Dedifferentiated amniotic fluid mesenchymal stem cell (primary cell): ENCODE measurements at regions not wholly inside any gene's neighbourhood (a gene's known extent, or its start where the extent isn't known, plus 50 kb on each side); places are given as distances from the start of the nearest gene placed in this dataset.
"Not testable (repeated sequence)": the region's sequence is repeated elsewhere in the genome, so short reads cannot be mapped to it uniquely, and the experiment has no call there.

Source experiments
- DNase-seq: peaks from one replicate; pipeline ENCODE4 v3.0.0-alpha.2; 2016; ENCODE audit errors: extremely low spot score

DNA sequence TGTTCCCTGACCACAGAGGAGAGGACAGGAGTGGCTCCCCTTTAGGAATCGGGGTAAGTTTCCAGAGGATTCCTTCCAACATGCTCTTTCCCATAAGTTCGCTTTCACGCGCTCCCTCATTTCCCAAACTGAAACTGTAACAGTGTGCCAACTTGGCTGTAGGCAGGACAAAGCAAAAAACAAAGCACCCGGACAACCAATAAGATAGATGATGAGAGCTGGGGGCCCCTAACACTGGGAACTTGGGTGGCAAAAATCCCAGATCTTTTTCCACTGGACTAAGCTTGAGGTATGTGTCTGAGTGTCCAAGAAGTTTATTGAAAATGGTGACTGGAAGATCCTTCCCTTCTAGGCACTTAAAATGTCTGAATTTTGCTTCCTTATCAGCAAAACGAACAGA lies 258.7 kb upstream of the IL12B start:
- DNase-seq: no peak

- DNase-seq: no peak
These were observed 263.3 kb upstream of the IL12B start for GRCh38 chr5:159593518-159594073.

GRCh38 chr5:159595561-159595960 lies 265.3 kb upstream of the IL12B start:
- DNase-seq: not testable (repeated sequence)

- DNase-seq: no peak
These were observed 270.9 kb upstream of the IL12B start for GRCh38 chr5:159601216-159601615.

- DNase-seq: no peak
These were observed 272.1 kb upstream of the IL12B start for GRCh38 chr5:159602434-159602833.

DNA sequence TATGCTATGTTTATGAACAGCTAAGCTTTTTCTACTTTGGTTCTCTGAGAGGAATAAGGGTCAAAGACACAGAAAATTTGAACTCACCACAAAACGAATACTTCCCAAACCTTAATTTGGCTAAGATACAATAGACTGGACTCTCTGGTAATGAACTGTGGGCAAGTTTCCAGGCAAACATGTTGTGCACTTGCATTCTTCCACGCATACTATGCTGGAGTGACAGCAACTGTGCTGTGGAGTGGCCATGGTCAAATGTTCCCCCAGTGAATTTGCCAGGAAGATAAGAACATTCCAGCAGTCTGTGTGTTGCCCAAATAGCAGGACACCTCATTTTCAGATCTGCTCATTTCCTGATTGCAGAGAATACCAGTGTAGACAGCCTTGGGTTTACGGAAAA lies 275.3 kb upstream of the IL12B start:
- DNase-seq: peak; percentile 30

GRCh38 chr5:159609359-159609758 lies 279.1 kb upstream of the IL12B start:
- DNase-seq: no peak

- no peak for DNase-seq
These were observed 280.8 kb upstream of the IL12B start for GRCh38 chr5:159610966-159611579.

GRCh38 chr5:159616952-159617351 lies 286.7 kb upstream of the IL12B start:
- peak; percentile 16 for DNase-seq

DNA sequence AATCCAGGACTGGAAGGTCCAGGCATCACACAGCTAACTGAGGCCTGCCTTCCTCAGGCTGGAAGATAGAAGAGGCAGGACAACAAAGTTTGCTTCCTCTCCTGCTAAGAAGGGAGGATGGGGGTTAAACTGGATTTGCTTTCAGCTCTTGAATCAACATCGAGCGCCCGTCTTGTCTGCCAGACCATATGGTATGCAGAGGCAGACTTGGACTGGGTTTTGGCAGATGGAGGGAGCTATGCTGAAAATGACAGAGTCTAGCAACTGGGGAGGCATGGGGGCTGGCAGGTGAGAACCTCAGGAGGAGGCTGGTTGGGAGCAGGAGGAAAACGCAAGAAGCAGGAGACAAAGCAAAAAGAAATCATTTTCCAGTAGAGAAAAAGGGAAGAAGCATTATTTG lies 289.5 kb upstream of the IL12B start:
- DNase-seq: no peak

GRCh38 chr5:159620853-159621540 lies 290.7 kb upstream of the IL12B start:
- DNase-seq: no peak

- DNase-seq: no peak
These were observed 287.6 kb upstream of the ADRA1B start for GRCh38 chr5:159628703-159629102.

DNA sequence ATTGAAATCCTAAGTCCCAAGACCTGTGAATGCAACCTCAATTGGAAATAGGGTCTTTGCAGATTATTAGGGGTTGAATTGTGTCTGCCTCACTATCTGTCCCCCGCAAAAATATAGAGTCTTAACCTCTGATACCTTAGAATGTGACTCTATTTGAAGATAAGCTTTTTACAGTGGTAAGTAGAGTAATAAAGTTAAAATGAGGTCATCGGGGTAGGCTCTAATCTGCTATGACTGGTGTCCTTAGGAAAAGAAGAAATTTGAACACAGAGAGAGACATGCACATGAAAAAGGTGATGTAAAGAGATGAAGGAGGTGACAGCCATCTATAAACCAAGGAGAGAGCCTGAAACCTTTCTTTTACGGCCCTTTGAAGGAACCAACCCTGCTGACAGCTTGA lies 287.1 kb upstream of the ADRA1B start:
- DNase-seq: no peak

- DNase-seq: no peak
These were observed 285.7 kb upstream of the ADRA1B start for GRCh38 chr5:159630545-159630944.

GRCh38 chr5:159631001-159631400 lies 285.3 kb upstream of the ADRA1B start:
- no peak for DNase-seq

DNA sequence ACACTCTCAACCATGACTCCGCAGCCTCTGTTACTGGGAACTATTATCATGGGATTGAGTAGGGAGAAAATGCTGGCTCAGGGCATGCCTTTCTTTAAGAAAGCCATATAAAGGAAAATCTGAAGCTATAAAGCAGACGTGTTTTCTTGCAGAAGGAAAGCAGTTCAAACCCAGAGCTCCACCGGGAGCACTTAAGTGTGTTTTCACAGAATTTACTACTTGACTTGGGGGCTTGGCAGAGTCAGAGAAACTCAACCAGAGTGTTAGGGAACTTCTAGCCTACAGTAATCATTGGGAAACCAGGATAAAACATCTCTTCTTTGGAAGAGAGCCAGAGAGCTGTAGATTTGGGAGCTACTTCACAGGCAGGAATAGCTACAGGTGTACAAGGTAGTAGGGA lies 283.4 kb upstream of the ADRA1B start:
- no peak for DNase-seq

DNA sequence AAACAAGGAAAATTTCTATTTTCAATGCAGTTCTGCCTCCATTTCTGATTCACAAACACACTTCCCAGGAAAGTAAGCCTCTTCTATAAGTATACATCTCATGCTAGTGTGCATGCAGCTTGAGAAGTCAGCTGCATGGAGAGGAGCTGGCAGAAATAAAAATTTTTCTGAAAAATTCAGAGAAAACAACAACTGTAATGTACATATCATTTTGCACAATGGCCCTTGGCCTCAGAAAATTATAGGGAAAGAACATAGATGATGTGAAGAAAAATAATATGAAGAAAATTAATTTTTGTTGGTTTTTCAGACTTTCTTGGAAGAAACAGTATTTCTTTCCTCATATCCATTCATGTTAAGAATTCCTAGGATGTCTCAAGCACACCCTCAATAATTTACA lies 277.8 kb upstream of the ADRA1B start:
- no peak for DNase-seq

- DNase-seq: no peak
These were observed 277.2 kb upstream of the ADRA1B start for GRCh38 chr5:159638954-159639559.

- no peak for DNase-seq
These were observed 276.7 kb upstream of the ADRA1B start for GRCh38 chr5:159639590-159639989.

- DNase-seq: no peak
These were observed 275.8 kb upstream of the ADRA1B start for GRCh38 chr5:159640446-159640845.

DNA sequence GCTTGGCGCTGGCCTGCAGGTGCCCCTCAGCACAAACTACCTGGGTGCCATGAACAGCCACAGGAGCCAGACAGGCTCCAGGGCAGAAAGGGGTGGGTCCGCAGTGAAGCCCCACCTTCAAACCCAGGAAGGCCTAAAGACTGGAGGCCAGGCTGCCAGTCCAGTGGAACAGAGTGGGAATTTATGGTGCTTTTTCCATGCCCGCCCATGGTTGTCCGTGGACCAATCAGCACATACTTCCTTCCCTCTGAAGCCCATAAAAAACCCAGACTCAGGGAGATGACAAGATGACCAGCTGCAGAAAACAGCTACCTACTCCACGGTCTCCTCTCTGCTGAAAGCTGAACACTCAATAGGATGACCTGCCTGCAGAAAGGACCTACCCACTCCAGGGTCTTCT lies 275.4 kb upstream of the ADRA1B start:
- DNase-seq: no peak

DNA sequence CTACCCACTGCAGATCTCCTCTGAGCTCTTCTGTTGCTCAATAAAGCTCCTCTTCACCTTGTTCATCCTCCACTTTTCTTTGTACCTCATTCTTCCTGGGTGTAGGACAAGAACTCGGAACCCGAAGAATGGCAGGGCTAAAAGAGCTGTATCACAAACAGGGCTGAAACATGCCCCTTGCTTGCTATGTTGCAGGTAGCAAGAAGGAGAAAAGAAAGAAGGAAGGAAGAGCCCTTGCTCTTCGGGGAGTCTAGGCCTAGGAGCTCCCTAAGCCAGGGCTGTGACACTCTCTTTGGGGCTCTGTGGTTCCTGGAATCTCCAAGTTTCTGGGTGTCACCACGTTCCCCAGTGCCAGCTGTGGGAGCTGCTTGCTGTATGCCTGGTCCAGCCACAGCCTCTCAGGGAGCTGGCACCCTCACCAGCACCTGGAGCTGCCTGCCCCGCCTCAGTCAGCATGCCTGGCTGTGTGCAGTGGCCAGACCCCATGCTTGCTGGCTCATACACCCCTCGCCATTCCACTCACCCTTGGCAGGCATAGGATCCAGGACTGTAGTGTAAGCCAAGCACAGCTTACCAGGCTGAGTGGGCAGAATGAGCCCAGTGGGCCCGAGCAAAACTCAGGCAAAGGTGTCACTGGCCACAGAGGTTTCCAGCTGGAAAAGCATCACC lies 274.8 kb upstream of the ADRA1B start:
- no peak for DNase-seq

GRCh38 chr5:159642379-159642778 lies 273.9 kb upstream of the ADRA1B start:
- DNase-seq: no peak
